A549 (cell line): ENCODE measurements at regions not wholly inside any gene's neighbourhood (a gene's known extent, or its start where the extent isn't known, plus 50 kb on each side); places are given as distances from the start of the nearest gene placed in this dataset.

ENCODE experiments used
- ATAC-seq, 2 experiments: fragments of 200-7000 bp in 1 of 2; fragments of >200 bp in 1 of 2; cut with Nextera tagmentation in 1 of 2; cut with Tn5 transposase in 1 of 2; 3 replicates each; pipeline versions ENCODE4 v1.8.0 to v1.9.1; 2018 to 2020; ENCODE audit warnings: mild to moderate bottlenecking in 1 of 2, moderate library complexity in 1 of 2
- CTCF ChIA-PET: fragments of 300-600 bp; sonication (Branson Sonifier 250); formaldehyde crosslinking; extraction: SDS; loops from one replicate; lab custom pipeline; 2021; ENCODE audit warnings: antibody characterized with exemption, inconsistent platforms; lab: Yijun Ruan, JAX
- POLR2A ChIA-PET: fragments of 350-600 bp; formaldehyde crosslinking; extraction: SDS; loops from one replicate; lab custom pipeline; 2021; ENCODE audit warnings: antibody characterized with exemption, inconsistent platforms; lab: Yijun Ruan, JAX
- DNase-seq, 2 experiments: peaks; one replicate each; pipeline versions ENCODE4 v3.0.0 to v3.0.0-alpha.2; 2011 to 2016; ENCODE audit warnings: low read depth in 1 of 2, low spot score in 1 of 2
- FAIRE-seq: peaks from 2 replicates; lab custom pipeline; 2011; peaks lifted over from hg19 to GRCh38; lab: Jason Lieb, UNC
- H3K27ac ChIP-seq, 2 experiments: fragments of >200 bp; sonication (Bioruptor Twin); formaldehyde crosslinking; 3 replicates each; pipeline ENCODE4 v1.5.1; 2016 to 2017
- H3K4me1 ChIP-seq: fragments of >200 bp; sonication (Bioruptor Twin); formaldehyde crosslinking; 3 replicates; pipeline ENCODE4 v1.6.1; 2016
- H3K4me2 ChIP-seq: fragments of >200 bp; sonication (Bioruptor Twin); formaldehyde crosslinking; 3 replicates; pipeline ENCODE4 v1.6.1; 2016
- H3K4me3 ChIP-seq: fragments of >200 bp; sonication (Bioruptor Twin); formaldehyde crosslinking; 3 replicates; pipeline ENCODE4 v1.5.1; 2016
- H3K9me3 ChIP-seq: fragments of >200 bp; sonication (Bioruptor Twin); formaldehyde crosslinking; 3 replicates; pipeline ENCODE4 v1.6.1; 2016
- CHD2 ChIP-seq: fragments of 150-350 bp; IDR thresholded peaks from 2 replicates; pipeline ENCODE4 v1.6.1; 2014; ENCODE audit warnings: low read length; ENCODE audit not compliant: partially characterized antibody
- EHF ChIP-seq: fragments of 250-450 bp; sonication (Bioruptor Pico); IDR thresholded peaks from 2 replicates; pipeline ENCODE4 v1.5.0; 2020; ENCODE audit warnings: mild to moderate bottlenecking
- EP300 ChIP-seq, 2 experiments: fragments of >200 bp; sonication (Bioruptor Twin); formaldehyde crosslinking; IDR thresholded peaks; 2 replicates in 1 of 2; 3 replicates in 1 of 2; pipeline ENCODE4 v1.6.1; 2016 to 2017
- ESRRA ChIP-seq: fragments of 150-350 bp; IDR thresholded peaks from 2 replicates; pipeline ENCODE4 v1.6.1; 2014; ENCODE audit warnings: mild to moderate bottlenecking, low read length, borderline replicate concordance
- FOSB ChIP-seq: fragments of 250-450 bp; sonication (Bioruptor Pico); IDR thresholded peaks from 2 replicates; pipeline ENCODE4 v1.5.0; 2020; ENCODE audit warnings: mild to moderate bottlenecking, moderate library complexity
- HES2 ChIP-seq: fragments of >200 bp; sonication (Bioruptor Twin); formaldehyde crosslinking; IDR thresholded peaks from 2 replicates; pipeline ENCODE4 v1.6.1; 2016
- HOXA7 ChIP-seq: fragments of 250-450 bp; sonication (Bioruptor Pico); IDR thresholded peaks from 2 replicates; pipeline ENCODE4 v1.5.0; 2020; ENCODE audit warnings: mild to moderate bottlenecking, moderate library complexity
- HOXB5 ChIP-seq: fragments of 250-450 bp; sonication (Bioruptor Pico); IDR thresholded peaks from 2 replicates; pipeline ENCODE4 v1.5.0; 2020; ENCODE audit warnings: mild to moderate bottlenecking, moderate library complexity
- JUNB ChIP-seq: fragments of >200 bp; sonication (Bioruptor Twin); formaldehyde crosslinking; IDR thresholded peaks from 2 replicates; pipeline ENCODE4 v1.6.1; 2016
- MAFK ChIP-seq: fragments of 450-650 bp; IDR thresholded peaks from 2 replicates; pipeline ENCODE4 v1.6.1; 2014; ENCODE audit not compliant: partially characterized antibody
- NFE2L2 ChIP-seq: fragments of 150-350 bp; conservative IDR thresholded peaks from 2 replicates; pipeline ENCODE4 v1.6.1; 2014; ENCODE audit warnings: low read length
- NPAS2 ChIP-seq: fragments of 250-450 bp; sonication (Bioruptor Pico); IDR thresholded peaks from 2 replicates; pipeline ENCODE4 v1.8.0; 2022; ENCODE audit warnings: mild to moderate bottlenecking, moderate library complexity, borderline replicate concordance
- POLR2AphosphoS2 ChIP-seq: conservative IDR thresholded peaks from 2 replicates; pipeline ENCODE4 v1.6.1; 2012; ENCODE audit warnings: low read length, improper control_type of control experiment, inconsistent platforms
- RCOR1 ChIP-seq: fragments of 150-350 bp; IDR thresholded peaks from 2 replicates; pipeline ENCODE4 v1.6.1; 2014; ENCODE audit warnings: antibody characterized with exemption, low read length, low read depth
- RFX5 ChIP-seq: fragments of 450-650 bp; IDR thresholded peaks from 2 replicates; pipeline ENCODE4 v1.7.1; 2014; ENCODE audit warnings: antibody characterized with exemption, mild to moderate bottlenecking, moderate library complexity
- SREBF2 ChIP-seq: fragments of 450-650 bp; IDR thresholded peaks from 2 replicates; pipeline ENCODE4 v1.6.1; 2014; ENCODE audit warnings: mild to moderate bottlenecking, moderate library complexity
- TP53 ChIP-seq: fragments of 250-450 bp; sonication (Bioruptor Pico); IDR thresholded peaks from 2 replicates; pipeline ENCODE4 v1.5.0; 2021; ENCODE audit warnings: mild to moderate bottlenecking, moderate library complexity
- ZC3H11A ChIP-seq: fragments of 450-650 bp; IDR thresholded peaks from 2 replicates; pipeline ENCODE4 v1.6.1; 2014; ENCODE audit warnings: antibody characterized with exemption, mild to moderate bottlenecking
- ZFP36 ChIP-seq: fragments of 450-650 bp; IDR thresholded peaks from 2 replicates; pipeline ENCODE4 v1.6.1; 2014; ENCODE audit warnings: borderline replicate concordance; ENCODE audit not compliant: partially characterized antibody
- WGBS: methylation state at CpG from one replicate; pipeline ENCODE4 v1.1.6; 2017; ENCODE audit errors: missing lambda C conversion rate; 5-methylcytosine and 5-hydroxymethylcytosine counted together
- TF ChIP-seq, protein P1 (sequence below): fragments of 250-450 bp; sonication (Bioruptor Pico); IDR thresholded peaks from 2 replicates; pipeline ENCODE4 v1.5.0; 2020; ENCODE audit warnings: low read depth, mild to moderate bottlenecking, moderate library complexity
- TF ChIP-seq, protein P2 (sequence below): fragments of 450-650 bp; IDR thresholded peaks from 2 replicates; pipeline ENCODE4 v1.6.1; 2014; ENCODE audit warnings: antibody characterized with exemption

DNA sequence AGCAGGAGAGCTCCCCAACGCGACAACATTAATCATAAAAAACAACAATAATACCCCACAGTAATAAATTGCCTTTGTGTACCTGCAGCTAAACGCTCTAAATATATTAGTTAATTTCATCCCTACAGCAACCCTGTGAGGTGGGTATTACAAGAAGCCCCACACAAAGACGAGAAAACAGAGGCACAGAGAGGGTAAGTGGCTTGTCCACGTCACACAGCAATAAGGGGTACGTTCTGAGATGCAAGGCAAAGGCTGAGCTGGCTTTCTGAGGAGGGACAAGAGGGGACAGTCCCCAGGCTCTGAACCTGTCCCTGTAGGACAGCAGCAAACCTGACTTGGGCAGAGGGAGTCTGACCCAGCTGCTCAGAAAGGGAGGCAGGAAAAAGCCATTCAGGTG, 78.2 kb downstream of the NCOR2 start:
- POLR2A ChIA-PET: interaction anchor here (0.9 kb wide), 1 partner anchor 30 kb away, joined by 3 read pairs; no protein-coding TSS in a partner anchor
- H3K27ac ChIP-seq: no peak overlapping the region
- TF ChIP-seq MAFK (no peak), NFE2L2 (no peak), FOSB (CRISPR knock-in tag) (no peak), ZFP36 (peak; percentile 19), POLR2AphosphoS2 (no peak)
- TF ChIP-seq, all 56 proteins: peak for 1
- WGBS: 75% methylated on average over 6 of the region's 6 CpGs
- no peaks in the 10 kb centered on the region for H3K4me1 ChIP-seq
- ATAC-seq (no peak), FAIRE-seq (no peak), DNase-seq (no peak)
- no peak overlapping the region for H3K4me3 ChIP-seq
- H3K4me2 ChIP-seq: no peak overlapping the region
- H3K9me3 ChIP-seq: no peaks in the 10 kb centered on the region
- CTCF ChIA-PET: interaction anchor here (0.6 to 2.3 kb wide), 6 partner anchors 13 to 276 kb away, joined by 3 to 6 read pairs (median 3); no protein-coding TSS in a partner anchor

- no peak for DNase-seq
- Histone ChIP-seq H3K27ac (no peak overlapping the region), H3K4me2 (no peak overlapping the region), H3K4me3 (no peak overlapping the region), H3K9me3 (no peaks in the 10 kb centered on the region), H3K4me1 (no peaks in the 10 kb centered on the region)
- TF ChIP-seq EP300 (IDR thresholded peaks at IDR 0.05) (no peak), NFE2L2 (no peak), ZC3H11A (no peak), TP53 (CRISPR knock-in tag) (no peak)
- POLR2A ChIA-PET: no interaction called here
- CTCF ChIA-PET: interaction anchor here (2.3 kb wide), 1 partner anchor 19 kb away, joined by 5 read pairs; no protein-coding TSS in a partner anchor
- WGBS: 78% methylated on average over 10 of the region's 10 CpGs
- no peak for ATAC-seq
- FAIRE-seq: no peak
Measured at GRCh38 chr12:124488520-124488919, 78.9 kb downstream of the NCOR2 start.

DNA sequence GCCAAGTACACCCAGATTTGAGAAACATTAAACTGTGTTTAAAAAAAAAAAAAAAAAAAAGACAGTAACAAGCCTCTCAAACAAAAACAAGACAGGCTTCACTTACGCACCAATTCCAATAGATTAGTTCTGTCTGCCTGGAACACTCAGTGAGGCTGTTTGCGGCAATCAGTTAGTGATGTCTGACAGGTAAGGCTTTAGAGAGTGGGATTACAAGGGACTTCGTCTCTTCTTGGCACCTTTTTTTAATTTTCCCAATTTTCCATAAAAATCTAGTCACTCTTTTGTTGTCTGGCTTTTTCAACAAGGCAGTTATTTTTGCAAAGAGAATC, 79.6 kb downstream of the NCOR2 start:
- no peak for ATAC-seq
- ChIA-PET POLR2A (no interaction called here), CTCF (interaction anchor here (1.1 kb wide), 1 partner anchor 278 kb away, joined by 4 read pairs; no protein-coding TSS in a partner anchor)
- no peak for TF ChIP-seq POLR2AphosphoS2
- no peak for TF ChIP-seq EP300 (IDR thresholded peaks at IDR 0.05)
- TF ChIP-seq SREBF2: no peak
- TF ChIP-seq ZC3H11A: no peak
- no peak for TF ChIP-seq HOXB5 (CRISPR knock-in tag)
- no peak for TF ChIP-seq CHD2
- TF ChIP-seq JUNB: no peak
- TF ChIP-seq HES2: no peak
- no peak for TF ChIP-seq NPAS2 (CRISPR knock-in tag)
- TF ChIP-seq ESRRA: no peak
- TF ChIP-seq, protein P1, sequence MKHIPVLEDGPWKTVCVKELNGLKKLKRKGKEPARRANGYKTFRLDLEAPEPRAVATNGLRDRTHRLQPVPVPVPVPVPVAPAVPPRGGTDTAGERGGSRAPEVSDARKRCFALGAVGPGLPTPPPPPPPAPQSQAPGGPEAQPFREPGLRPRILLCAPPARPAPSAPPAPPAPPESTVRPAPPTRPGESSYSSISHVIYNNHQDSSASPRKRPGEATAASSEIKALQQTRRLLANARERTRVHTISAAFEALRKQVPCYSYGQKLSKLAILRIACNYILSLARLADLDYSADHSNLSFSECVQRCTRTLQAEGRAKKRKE (CRISPR knock-in tag): no peak
- no peak for TF ChIP-seq FOSB (CRISPR knock-in tag)
- no peak for TF ChIP-seq RFX5
- TF ChIP-seq HOXA7 (CRISPR knock-in tag): no peak
- TF ChIP-seq, protein P2, sequence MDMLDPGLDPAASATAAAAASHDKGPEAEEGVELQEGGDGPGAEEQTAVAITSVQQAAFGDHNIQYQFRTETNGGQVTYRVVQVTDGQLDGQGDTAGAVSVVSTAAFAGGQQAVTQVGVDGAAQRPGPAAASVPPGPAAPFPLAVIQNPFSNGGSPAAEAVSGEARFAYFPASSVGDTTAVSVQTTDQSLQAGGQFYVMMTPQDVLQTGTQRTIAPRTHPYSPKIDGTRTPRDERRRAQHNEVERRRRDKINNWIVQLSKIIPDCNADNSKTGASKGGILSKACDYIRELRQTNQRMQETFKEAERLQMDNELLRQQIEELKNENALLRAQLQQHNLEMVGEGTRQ: no peak
- no peak for TF ChIP-seq RCOR1
- no peak for TF ChIP-seq EHF (CRISPR knock-in tag)
- Histone ChIP-seq H3K4me3 (no peak overlapping the region), H3K27ac (no peak overlapping the region), H3K9me3 (no peaks in the 10 kb centered on the region), H3K4me2 (no peak overlapping the region), H3K4me1 (no peaks in the 10 kb centered on the region)
- no peak for DNase-seq
- WGBS: 92% methylated on average over 3 of the region's 3 CpGs
- FAIRE-seq: no peak
